GM23338 (cell line): ENCODE measurements at regions not wholly inside any gene's neighbourhood (a gene's known extent, or its start where the extent isn't known, plus 50 kb on each side); places are given as distances from the start of the nearest gene placed in this dataset.

Experiments
- ATAC-seq: fragments of 200-7000 bp; cut with Tn5 transposase; 3 replicates; pipeline ENCODE4 v1.9.1; 2020
- DNase-seq: peaks from one replicate; pipeline ENCODE4 v3.0.0-alpha.2; 2015; ENCODE audit warnings: low spot score
- H2AFZ ChIP-seq: fragments of 200-600 bp; sonication (generic); 2 replicates; pipeline ENCODE4 v1.8.0; 2016; ENCODE audit warnings: antibody characterized with exemption, mild to moderate bottlenecking, moderate library complexity
- H3F3A ChIP-seq: fragments of 200-600 bp; sonication (generic); replicated peaks from 2 replicates; pipeline ENCODE4 v1.8.0; 2017; ENCODE audit warnings: antibody characterized with exemption, mixed run types, low read depth
- H3K27ac ChIP-seq: fragments of 200-600 bp; sonication (generic); 2 replicates; pipeline ENCODE4 v1.6.1; 2016; ENCODE audit warnings: low read depth
- H3K27me3 ChIP-seq: fragments of 200-600 bp; sonication (generic); 2 replicates; pipeline ENCODE4 v1.8.0; 2016; ENCODE audit warnings: mild to moderate bottlenecking, mixed run types, moderate library complexity; ENCODE audit not compliant: insufficient read depth
- H3K36me3 ChIP-seq: fragments of 200-600 bp; sonication (generic); 2 replicates; pipeline ENCODE4 v1.8.0; 2016; ENCODE audit warnings: mild to moderate bottlenecking; ENCODE audit not compliant: insufficient read depth
- H3K4me1 ChIP-seq: fragments of 200-600 bp; sonication (generic); 2 replicates; pipeline ENCODE4 v1.8.0; 2016; ENCODE audit warnings: mild to moderate bottlenecking, moderate library complexity; ENCODE audit not compliant: insufficient read depth
- H3K4me2 ChIP-seq: fragments of 200-600 bp; sonication (generic); 2 replicates; pipeline ENCODE4 v1.7.1; 2017; ENCODE audit warnings: mixed run types
- H3K4me3 ChIP-seq: fragments of 200-600 bp; sonication (generic); 2 replicates; pipeline ENCODE4 v1.6.1; 2016; ENCODE audit warnings: mixed run types
- H3K79me2 ChIP-seq: fragments of 200-600 bp; sonication (generic); replicated peaks from 2 replicates; pipeline ENCODE4 v1.8.0; 2017; ENCODE audit warnings: mild to moderate bottlenecking; ENCODE audit not compliant: insufficient read depth
- H3K9me2 ChIP-seq: fragments of 200-600 bp; sonication (generic); 2 replicates; pipeline ENCODE4 v1.8.0; 2017; ENCODE audit not compliant: insufficient read depth
- H4K20me1 ChIP-seq: fragments of 200-600 bp; sonication (generic); replicated peaks from 2 replicates; pipeline ENCODE4 v1.8.0; 2017; ENCODE audit warnings: mild to moderate bottlenecking; ENCODE audit not compliant: insufficient read depth
- H3K27ac Mint-ChIP-seq: 2 replicates; pipeline ENCODE4 v1.8.0; 2020; ENCODE audit warnings: inconsistent platforms, mild to moderate bottlenecking, moderate library complexity, mixed read lengths
- H3K27me3 Mint-ChIP-seq: 3 replicates; pipeline ENCODE4 v1.8.0; 2022; ENCODE audit warnings: low read depth, mild to moderate bottlenecking, moderate library complexity, mixed read lengths, inconsistent platforms; ENCODE audit not compliant: insufficient read depth, poor library complexity
- H3K36me3 Mint-ChIP-seq: 3 replicates; pipeline ENCODE4 v1.8.0; 2021; ENCODE audit warnings: low read depth, mild to moderate bottlenecking, inconsistent platforms, moderate library complexity, mixed read lengths
- H3K4me1 Mint-ChIP-seq: 3 replicates; pipeline ENCODE4 v1.8.0; 2020; ENCODE audit warnings: mild to moderate bottlenecking, inconsistent platforms, mixed read lengths
- H3K4me3 Mint-ChIP-seq: 3 replicates; pipeline ENCODE4 v1.8.0; 2021; ENCODE audit warnings: moderate library complexity, mild to moderate bottlenecking, inconsistent platforms, mixed read lengths
- H3K9me3 Mint-ChIP-seq: 3 replicates; pipeline ENCODE4 v1.8.0; 2020; ENCODE audit warnings: moderate library complexity, mild to moderate bottlenecking, inconsistent platforms, mixed read lengths
- CREB1 ChIP-seq: fragments of 250-450 bp; sonication (Bioruptor Pico); IDR thresholded peaks from 2 replicates; pipeline ENCODE4 v1.5.0; 2020; ENCODE audit warnings: low read depth, mild to moderate bottlenecking, moderate library complexity
- CTCF ChIP-seq, 2 experiments: fragments of 200-600 bp in 1 of 2; sonication (generic) in 1 of 2; conservative IDR thresholded peaks; 2 replicates each; pipeline versions ENCODE4 v1.5.1 to v1.6.1; 2016 to 2017; ENCODE audit warnings: antibody characterized with exemption in 2 of 2, low read depth in 2 of 2, mild to moderate bottlenecking in 2 of 2, moderate library complexity in 1 of 2
- EZH2 ChIP-seq: fragments of 200-600 bp; sonication (generic); IDR thresholded peaks from one replicate; pipeline ENCODE4 v1.8.0; 2017; ENCODE audit warnings: antibody characterized with exemption, mild to moderate bottlenecking, low read depth; ENCODE audit not compliant: unreplicated experiment
- EZH2phosphoT487 ChIP-seq: fragments of 200-600 bp; sonication (generic); IDR thresholded peaks from one replicate; pipeline ENCODE4 v1.8.1; 2018; ENCODE audit warnings: antibody characterized with exemption; ENCODE audit not compliant: unreplicated experiment
- JUNB ChIP-seq: IDR thresholded peaks from one replicate; pipeline ENCODE4 v1.6.1; 2016; ENCODE audit warnings: antibody characterized with exemption; ENCODE audit not compliant: unreplicated experiment
- NANOG ChIP-seq: IDR thresholded peaks from 2 replicates; pipeline ENCODE4 v1.6.1; 2016; ENCODE audit warnings: antibody characterized with exemption, borderline replicate concordance
- POLR2AphosphoS5 ChIP-seq: IDR thresholded peaks from 2 replicates; pipeline ENCODE4 v1.6.1; 2016; ENCODE audit warnings: antibody characterized with exemption, low read depth
- ZNF114 ChIP-seq: fragments of 250-450 bp; sonication (Bioruptor Pico); IDR thresholded peaks from 2 replicates; pipeline ENCODE4 v1.5.0; 2020; ENCODE audit warnings: mild to moderate bottlenecking, moderate library complexity
- TF ChIP-seq, protein P1 (sequence below): IDR thresholded peaks from 2 replicates; pipeline ENCODE4 v1.6.1; 2016; ENCODE audit warnings: antibody characterized with exemption

DNA sequence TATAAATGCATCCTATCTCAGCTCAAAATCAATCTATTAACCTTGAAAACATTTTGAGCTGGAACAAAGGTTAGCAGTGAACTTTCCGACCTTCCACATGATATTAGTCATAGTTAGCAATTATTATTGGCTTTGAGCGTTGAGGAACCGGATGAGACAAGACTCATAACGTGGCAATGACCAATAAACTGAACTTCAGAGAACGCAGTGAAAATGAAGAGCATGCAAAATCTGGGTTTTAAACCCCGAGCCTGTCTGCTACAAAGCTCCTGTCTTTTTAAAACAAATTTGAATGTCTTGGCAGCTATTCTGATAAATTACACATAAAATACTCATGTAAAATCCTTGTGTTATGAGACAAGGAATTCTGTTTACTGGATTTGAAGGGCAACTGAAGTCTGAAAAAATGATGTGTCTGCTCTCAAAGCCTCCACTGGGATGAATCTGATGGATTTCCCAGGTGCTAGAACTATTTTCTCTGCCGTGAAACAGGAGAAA, 74.7 kb upstream of the ITGB1 start (continued):
- TF ChIP-seq POLR2AphosphoS5, result no peak
- TF ChIP-seq NANOG, result no peak
- TF ChIP-seq, protein P1, sequence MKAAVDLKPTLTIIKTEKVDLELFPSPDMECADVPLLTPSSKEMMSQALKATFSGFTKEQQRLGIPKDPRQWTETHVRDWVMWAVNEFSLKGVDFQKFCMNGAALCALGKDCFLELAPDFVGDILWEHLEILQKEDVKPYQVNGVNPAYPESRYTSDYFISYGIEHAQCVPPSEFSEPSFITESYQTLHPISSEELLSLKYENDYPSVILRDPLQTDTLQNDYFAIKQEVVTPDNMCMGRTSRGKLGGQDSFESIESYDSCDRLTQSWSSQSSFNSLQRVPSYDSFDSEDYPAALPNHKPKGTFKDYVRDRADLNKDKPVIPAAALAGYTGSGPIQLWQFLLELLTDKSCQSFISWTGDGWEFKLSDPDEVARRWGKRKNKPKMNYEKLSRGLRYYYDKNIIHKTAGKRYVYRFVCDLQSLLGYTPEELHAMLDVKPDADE, result no peak
- TF ChIP-seq EZH2phosphoT487, result no peak
- TF ChIP-seq CTCF (conservative IDR thresholded peaks at IDR 0.05; ENCODE audit: low read depth in 2 of 2), result no peak
- TF ChIP-seq JUNB, result no peak

DNA sequence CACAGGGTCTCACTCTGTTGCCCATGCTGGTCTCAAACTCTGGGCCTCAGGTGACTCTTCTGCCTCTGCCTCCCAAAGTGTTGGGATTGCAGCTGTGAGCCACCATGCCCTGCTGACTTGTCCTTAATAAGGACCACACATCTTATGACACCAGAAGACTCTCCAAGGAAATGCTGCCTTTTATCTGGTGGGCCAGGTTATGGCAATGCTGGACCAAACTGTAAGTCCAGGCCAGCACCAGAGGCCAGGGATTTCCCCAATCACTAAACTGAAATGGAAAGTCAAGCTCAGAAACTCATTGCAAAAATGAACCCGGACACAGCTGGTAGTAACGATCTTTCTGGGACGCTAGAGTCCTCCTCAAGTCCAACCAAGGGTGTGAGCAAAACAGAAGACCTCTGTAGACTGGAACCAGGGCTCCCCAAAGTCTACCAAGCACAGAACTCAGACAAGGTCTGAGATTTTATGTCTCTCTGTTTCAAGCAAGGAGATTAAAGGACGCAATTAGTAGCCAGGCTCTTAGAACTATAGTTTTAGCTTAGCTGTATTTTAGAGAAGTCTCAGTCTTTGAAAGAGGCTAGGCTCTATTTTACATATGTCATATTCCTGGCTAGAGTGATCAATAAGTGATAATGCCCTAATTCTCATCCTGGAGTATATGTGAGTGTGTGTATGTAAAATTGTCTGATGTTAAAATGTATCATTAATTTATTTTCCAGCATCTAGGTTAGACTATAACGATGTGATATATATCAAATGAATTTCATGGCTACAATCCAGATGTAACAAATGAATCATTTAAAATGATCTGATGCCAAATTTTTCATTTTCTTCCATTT, 74.0 kb upstream of the ITGB1 start:
- ATAC-seq, result no peak
- Histone ChIP-seq H3K36me3 (no peaks in the 10 kb centered on the region; the same call in 1 of the 2 replicates), H3K27ac (no peak overlapping the region), H3K79me2 (no peaks in the 10 kb centered on the region), H3K4me1 (peaks cover 2% of the 10 kb centered on the region; the same call in 1 of the 2 replicates), H4K20me1 (no peaks in the 10 kb centered on the region), H3K27me3 (no peaks in the 10 kb centered on the region), H2AFZ (no peak overlapping the region), H3K4me2 (no peak overlapping the region), H3K9me2 (no peaks in the 10 kb centered on the region), H3K4me3 (no peak overlapping the region), H3F3A (no peaks in the 10 kb centered on the region)
- H3K36me3 Mint-ChIP-seq, result no peaks in the 10 kb centered on the region; the same call in 2 of the 3 replicates
- peaks cover under 1% of the 10 kb centered on the region; the same call in 2 of the 3 replicates for H3K4me1 Mint-ChIP-seq
- H3K27ac Mint-ChIP-seq, result no peak overlapping the region
- DNase-seq, result no peak
- H3K4me3 Mint-ChIP-seq, result no peak overlapping the region
- peaks cover 2% of the 10 kb centered on the region; the same call in 2 of the 3 replicates for H3K9me3 Mint-ChIP-seq
- H3K27me3 Mint-ChIP-seq, result no peaks in the 10 kb centered on the region
- TF ChIP-seq JUNB (no peak), CTCF (conservative IDR thresholded peaks at IDR 0.05; ENCODE audit: low read depth in 2 of 2) (no peak), POLR2AphosphoS5 (no peak), EZH2phosphoT487 (no peak), NANOG (no peak), CREB1 (CRISPR knock-in tag) (no peak), ZNF114 (CRISPR knock-in tag) (no peak), EZH2 (no peak)
- TF ChIP-seq, protein P1, result no peak
